ENCODE measurements at regions not wholly inside any gene's neighbourhood (a gene's known extent, or its start where the extent isn't known, plus 50 kb on each side); places are given as distances from the start of the nearest gene placed in this dataset.

- no peak overlapping the region for H3K4me3 Mint-ChIP-seq
- H3K36me3 Mint-ChIP-seq (ENCODE audit: low read depth): no peaks in the 10 kb centered on the region
- DNase-seq: no peak
- H3K4me1 Mint-ChIP-seq: peaks cover 50% of the 10 kb centered on the region
- H3K9me3 Mint-ChIP-seq: no peaks in the 10 kb centered on the region
- peaks cover 3% of the 10 kb centered on the region for H3K27me3 Mint-ChIP-seq (ENCODE audit: low read depth, poor library complexity)
- H3K27ac Mint-ChIP-seq: no peak overlapping the region
- TF ChIP-seq CTCF (IDR thresholded peaks at IDR 0.05): no peak
Observed at GRCh38 chr9:90974643-90975245, 173.1 kb downstream of the SYK start.

DNA sequence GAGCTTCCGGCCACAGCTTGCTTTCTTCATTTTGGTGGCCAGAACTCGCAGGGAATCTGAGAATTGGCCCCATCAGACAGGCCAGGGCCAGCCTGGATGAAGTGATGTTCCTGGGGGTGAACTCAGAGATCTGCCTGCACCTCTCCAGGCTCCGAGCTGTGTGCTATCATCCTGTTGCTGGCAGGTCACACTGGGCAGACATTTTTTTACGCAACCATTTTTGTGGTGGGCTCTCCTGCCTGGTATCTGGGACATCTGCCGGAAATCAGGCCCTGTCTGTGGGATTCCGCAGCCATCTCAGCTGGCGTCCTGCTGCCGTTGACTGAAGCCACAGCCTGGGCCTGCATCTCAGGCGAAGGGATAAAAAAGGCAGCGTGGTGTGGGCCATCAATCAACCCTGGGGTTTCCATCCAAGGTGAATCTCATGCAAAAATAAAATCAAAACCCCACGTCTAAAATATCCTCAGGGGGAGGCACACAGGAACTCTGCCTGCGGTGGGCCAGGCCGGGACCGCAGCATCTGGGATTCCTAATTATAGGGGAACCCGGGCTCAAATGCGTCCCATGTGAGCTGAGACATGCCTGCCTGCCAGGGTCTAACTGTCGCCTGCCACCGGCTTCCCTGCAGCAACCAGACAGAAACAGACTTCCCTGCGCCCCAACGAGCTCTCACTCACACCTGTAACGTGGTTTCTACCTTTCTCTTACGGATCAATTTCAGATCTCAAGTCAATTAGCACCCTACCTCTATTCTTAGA, 174.3 kb downstream of the SYK start:
- no peak overlapping the region for H3K27ac Mint-ChIP-seq
- H3K4me1 Mint-ChIP-seq: peaks cover 50% of the 10 kb centered on the region
- no peaks in the 10 kb centered on the region for H3K36me3 Mint-ChIP-seq (ENCODE audit: low read depth)
- no peak for TF ChIP-seq CTCF (IDR thresholded peaks at IDR 0.05)
- no peaks in the 10 kb centered on the region for H3K9me3 Mint-ChIP-seq
- no peak overlapping the region for H3K4me3 Mint-ChIP-seq
- peaks cover 4% of the 10 kb centered on the region for H3K27me3 Mint-ChIP-seq (ENCODE audit: low read depth, poor library complexity)
- no peak for DNase-seq

DNA sequence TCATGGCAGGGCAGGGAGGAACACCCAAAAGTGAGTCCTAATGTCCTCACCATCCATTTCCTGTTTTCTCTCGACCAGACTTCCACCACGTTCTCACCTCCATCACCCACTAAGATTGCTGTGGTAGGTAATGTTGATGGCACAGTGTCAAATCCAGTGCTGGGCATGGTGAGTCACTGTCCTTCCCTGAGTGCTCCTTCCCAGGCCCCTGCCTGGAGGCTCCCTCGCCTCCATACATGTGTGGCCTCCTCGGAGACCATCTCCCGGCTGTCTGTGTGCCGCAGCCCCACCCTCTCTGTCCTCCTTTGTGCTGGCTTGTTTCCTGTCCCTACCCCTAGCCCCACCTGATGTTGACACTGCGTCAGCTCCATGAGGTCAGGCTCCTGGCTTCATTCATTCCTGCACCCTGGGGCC, 177.5 kb downstream of the SYK start:
- H3K9me3 Mint-ChIP-seq: no peaks in the 10 kb centered on the region
- H3K27ac Mint-ChIP-seq: no peak overlapping the region
- H3K4me1 Mint-ChIP-seq: peaks cover 40% of the 10 kb centered on the region
- no peaks in the 10 kb centered on the region for H3K36me3 Mint-ChIP-seq (ENCODE audit: low read depth)
- H3K4me3 Mint-ChIP-seq: no peak overlapping the region
- TF ChIP-seq CTCF (IDR thresholded peaks at IDR 0.05): no peak
- DNase-seq: no peak
- H3K27me3 Mint-ChIP-seq (ENCODE audit: low read depth, poor library complexity): peaks cover 9% of the 10 kb centered on the region

DNA sequence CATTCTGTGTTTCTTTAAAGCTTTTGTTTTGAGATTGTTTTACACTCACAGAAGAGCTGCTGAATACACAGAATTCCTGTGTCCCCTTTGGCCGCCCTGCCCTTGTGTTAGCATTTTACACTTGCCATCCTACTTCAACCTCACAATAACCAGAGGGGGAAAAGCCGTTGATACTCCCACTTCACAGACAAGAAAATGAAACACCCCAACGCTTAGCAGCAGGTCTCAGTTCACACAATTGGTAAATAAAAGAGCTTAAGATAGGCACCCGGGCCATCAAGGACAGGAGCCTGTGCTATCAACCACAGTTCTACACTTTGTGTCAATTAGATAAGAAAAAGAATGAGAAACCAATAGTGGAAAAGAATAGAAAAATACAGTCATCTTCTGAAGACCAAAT, 178.0 kb downstream of the SYK start:
- H3K27ac Mint-ChIP-seq: no peak overlapping the region
- H3K4me1 Mint-ChIP-seq: peaks cover 37% of the 10 kb centered on the region
- no peak overlapping the region for H3K4me3 Mint-ChIP-seq
- TF ChIP-seq CTCF (IDR thresholded peaks at IDR 0.05): no peak
- H3K9me3 Mint-ChIP-seq: no peaks in the 10 kb centered on the region
- peaks cover 9% of the 10 kb centered on the region for H3K27me3 Mint-ChIP-seq (ENCODE audit: low read depth, poor library complexity)
- DNase-seq: no peak
- H3K36me3 Mint-ChIP-seq (ENCODE audit: low read depth): no peaks in the 10 kb centered on the region

DNA sequence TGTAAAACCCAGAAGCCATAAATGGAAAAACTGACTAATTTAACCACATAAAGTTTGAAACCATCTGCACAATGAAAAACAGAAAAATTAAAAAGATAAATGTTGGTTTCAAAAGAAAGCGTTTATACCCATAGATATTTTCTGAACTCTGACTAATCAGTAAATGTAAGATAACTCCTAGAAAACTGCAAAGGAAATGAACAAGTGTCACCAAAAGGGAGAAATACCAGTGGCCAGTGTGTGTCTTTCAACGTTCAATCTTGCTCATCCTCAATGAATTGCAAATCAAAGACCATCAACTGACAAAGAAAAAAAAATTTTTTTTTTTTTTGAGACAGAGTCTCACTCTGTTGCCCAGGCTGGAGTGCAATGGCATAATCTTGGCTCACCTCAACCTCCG, 180.1 kb downstream of the SYK start:
- Mint-ChIP-seq H3K27ac (no peak overlapping the region), H3K4me3 (no peak overlapping the region), H3K4me1 (peaks cover 20% of the 10 kb centered on the region), H3K9me3 (no peaks in the 10 kb centered on the region), H3K36me3 (ENCODE audit: low read depth) (no peaks in the 10 kb centered on the region), H3K27me3 (ENCODE audit: low read depth, poor library complexity) (peaks cover 20% of the 10 kb centered on the region)
- DNase-seq: no peak
- no peak for TF ChIP-seq CTCF (IDR thresholded peaks at IDR 0.05)

- Mint-ChIP-seq H3K27ac (no peak overlapping the region), H3K4me1 (peaks cover 18% of the 10 kb centered on the region), H3K36me3 (ENCODE audit: low read depth) (no peaks in the 10 kb centered on the region), H3K4me3 (no peak overlapping the region), H3K27me3 (ENCODE audit: low read depth, poor library complexity) (peaks cover 20% of the 10 kb centered on the region), H3K9me3 (no peaks in the 10 kb centered on the region)
- no peak for DNase-seq
- TF ChIP-seq CTCF (IDR thresholded peaks at IDR 0.05): no peak
Observed at GRCh38 chr9:90983394-90983793, 181.8 kb downstream of the SYK start.

All from nephron progenitor cell (in vitro differentiated cells).